ENCODE measurements at regions not wholly inside any gene's neighbourhood (a gene's known extent, or its start where the extent isn't known, plus 50 kb on each side); places are given as distances from the start of the nearest gene placed in this dataset.

DNA sequence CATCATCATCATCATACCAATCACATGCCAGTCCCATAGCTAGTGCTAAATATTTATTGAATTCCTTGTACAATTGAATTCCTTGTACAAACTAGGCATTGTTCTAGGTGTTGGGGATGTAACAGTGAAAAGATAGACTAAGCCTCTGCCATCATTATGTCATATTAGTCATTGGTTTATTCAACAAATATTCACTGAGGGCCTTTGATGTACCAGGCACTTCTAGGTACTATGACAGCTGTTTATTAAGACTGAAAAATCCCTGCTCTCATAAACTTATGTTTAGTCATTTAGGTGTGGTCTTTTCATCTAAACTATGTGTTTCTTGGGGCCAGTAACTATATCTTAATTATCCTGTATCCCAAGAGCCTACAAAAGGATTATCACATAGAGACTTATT is 412.3 kb upstream of the ETAA1 start:
- Histone ChIP-seq H3K36me3 (ENCODE audit: insufficient read depth, low read length) (no peaks in the 10 kb centered on the region), H2AFZ (ENCODE audit: low read depth, low read length) (no peak overlapping the region)

DNA sequence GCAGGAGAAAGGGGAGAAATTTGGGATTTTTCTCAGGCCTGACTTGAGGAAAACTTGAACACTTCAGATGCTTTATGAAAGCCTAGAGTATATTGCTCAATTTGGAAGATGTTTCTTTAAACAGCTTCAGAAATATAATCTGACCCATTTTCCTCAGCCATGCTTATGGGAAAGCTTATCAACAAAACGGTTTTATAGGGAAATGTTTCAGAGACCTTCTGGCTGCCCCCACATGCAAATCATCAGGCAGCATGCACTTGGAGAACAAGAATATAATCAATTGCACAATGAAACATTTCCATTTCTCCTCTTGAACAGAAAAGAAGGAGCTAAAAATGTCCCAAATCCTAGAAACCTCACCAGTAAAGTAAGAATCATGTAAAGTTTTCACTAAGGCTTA is 411.2 kb upstream of the ETAA1 start:
- Histone ChIP-seq H3K79me2 (replicated peaks; ENCODE audit: insufficient read depth, low read length) (no peaks in the 10 kb centered on the region), H3K27me3 (ENCODE audit: insufficient read depth, low read depth, low read length) (no peaks in the 10 kb centered on the region), H3K4me2 (ENCODE audit: low read length) (no peak overlapping the region), H3K9me3 (ENCODE audit: low read length) (no peaks in the 10 kb centered on the region), H4K20me1 (ENCODE audit: insufficient read depth) (no peaks in the 10 kb centered on the region), H3K27ac (ENCODE audit: low read length) (no peak overlapping the region), H3K4me3 (ENCODE audit: low read length) (no peak overlapping the region), H3K9ac (ENCODE audit: low read length) (no peak overlapping the region), H3K36me3 (ENCODE audit: insufficient read depth, low read length) (no peaks in the 10 kb centered on the region), H3F3A (ENCODE audit: insufficient read depth, low read length, poor library complexity, severe bottlenecking) (no peaks in the 10 kb centered on the region), H2AFZ (ENCODE audit: low read depth, low read length) (no peak overlapping the region), H3K9me2 (ENCODE audit: insufficient read depth, low read length) (no peaks in the 10 kb centered on the region)
- TF ChIP-seq EZH2 (IDR thresholded peaks at IDR 0.05; ENCODE audit: borderline replicate concordance, insufficient read depth, low read length, poor library complexity, severe bottlenecking) (no peak), REST (IDR thresholded peaks at IDR 0.05; ENCODE audit: borderline replicate concordance) (no peak), POLR2AphosphoS5 (IDR thresholded peaks at IDR 0.05) (no peak), TAF1 (IDR thresholded peaks at IDR 0.05; ENCODE audit: low read depth) (no peak), CTCF (IDR thresholded peaks at IDR 0.05; ENCODE audit: poor library complexity, severe bottlenecking) (no peak), RAD21 (conservative IDR thresholded peaks at IDR 0.05) (no peak), MXI1 (conservative IDR thresholded peaks at IDR 0.05; ENCODE audit: poor library complexity, severe bottlenecking) (no peak)

More for the DNA sequence above, 412.3 kb upstream of the ETAA1 start:
- H3K9me3 ChIP-seq (ENCODE audit: low read length): no peaks in the 10 kb centered on the region
- no peaks in the 10 kb centered on the region for H4K20me1 ChIP-seq (ENCODE audit: insufficient read depth)
- H3K4me2 ChIP-seq (ENCODE audit: low read length): no peak overlapping the region
- no peak overlapping the region for H3K9ac ChIP-seq (ENCODE audit: low read length)
- no peak overlapping the region for H3K27ac ChIP-seq (ENCODE audit: low read length)
- H3K9me2 ChIP-seq (ENCODE audit: insufficient read depth, low read length): no peaks in the 10 kb centered on the region
- TF ChIP-seq EZH2 (IDR thresholded peaks at IDR 0.05; ENCODE audit: borderline replicate concordance, insufficient read depth, low read length, poor library complexity, severe bottlenecking) (no peak), RAD21 (conservative IDR thresholded peaks at IDR 0.05) (no peak), MXI1 (conservative IDR thresholded peaks at IDR 0.05; ENCODE audit: poor library complexity, severe bottlenecking) (no peak), TAF1 (IDR thresholded peaks at IDR 0.05; ENCODE audit: low read depth) (no peak), EP300 (conservative IDR thresholded peaks at IDR 0.05; ENCODE audit: poor library complexity, severe bottlenecking) (no peak), SMC3 (conservative IDR thresholded peaks at IDR 0.05; ENCODE audit: poor library complexity) (no peak), CTCF (IDR thresholded peaks at IDR 0.05; ENCODE audit: poor library complexity, severe bottlenecking) (no peak), POLR2AphosphoS5 (IDR thresholded peaks at IDR 0.05) (no peak), REST (IDR thresholded peaks at IDR 0.05; ENCODE audit: borderline replicate concordance) (no peak)
- no peaks in the 10 kb centered on the region for H3K79me2 ChIP-seq (replicated peaks; ENCODE audit: insufficient read depth, low read length)
- no peak overlapping the region for H3K4me3 ChIP-seq (ENCODE audit: low read length)
- no peaks in the 10 kb centered on the region for H3F3A ChIP-seq (ENCODE audit: insufficient read depth, low read length, poor library complexity, severe bottlenecking)
- no peaks in the 10 kb centered on the region for H3K27me3 ChIP-seq (ENCODE audit: insufficient read depth, low read depth, low read length)
